Common myeloid progenitor, CD34-positive (primary cell): ENCODE measurements at regions not wholly inside any gene's neighbourhood (a gene's known extent, or its start where the extent isn't known, plus 50 kb on each side); places are given as distances from the start of the nearest gene placed in this dataset.
"Not testable (repeated sequence)": the region's sequence is repeated elsewhere in the genome, so short reads cannot be mapped to it uniquely, and the experiment has no call there.

Experiments
- CTCF ChIA-PET: fragments of 350-600 bp; sonication (Branson Sonifier 250); formaldehyde crosslinking; loops from one replicate; lab custom pipeline; 2021; ENCODE audit warnings: antibody characterized with exemption; lab: Charles Lee
- POLR2A ChIA-PET: fragments of 350-600 bp; sonication (Branson Sonifier 250); formaldehyde crosslinking; loops from one replicate; lab custom pipeline; 2021; ENCODE audit warnings: antibody characterized with exemption; lab: Charles Lee
- DNase-seq, 3 donors: peaks; one replicate each; pipeline versions ENCODE4 v3.0.0 to v3.0.0-alpha.2; 2013
- H3K27ac ChIP-seq, 2 experiments: 1 replicate in 1 of 2; 2 replicates in 1 of 2; pipeline ENCODE4 v1.7.0; 2013; ENCODE audit warnings: inconsistent platforms in 2 of 2, low read length in 2 of 2, mild to moderate bottlenecking in 2 of 2, low read depth in 1 of 2, moderate library complexity in 1 of 2; ENCODE audit not compliant: severe bottlenecking in 2 of 2, insufficient read depth in 1 of 2, poor library complexity in 1 of 2
- H3K27me3 ChIP-seq, 5 experiments: replicated peaks in 2 of 5; 1 replicate in 3 of 5; 2 replicates in 2 of 5; pipeline versions ENCODE4 v1.6.1 to v1.7.0; 2013; ENCODE audit warnings: low read length in 4 of 5, mild to moderate bottlenecking in 2 of 5, moderate library complexity in 2 of 5, inconsistent platforms in 1 of 5; ENCODE audit not compliant: insufficient read depth in 5 of 5, control insufficient read depth in 4 of 5
- H3K36me3 ChIP-seq, 4 experiments: 1 replicate in 2 of 4; 2 replicates in 2 of 4; pipeline versions ENCODE4 v1.6.1 to v1.7.0; 2013; ENCODE audit warnings: low read length in 3 of 4, control low read depth in 1 of 4, mild to moderate bottlenecking in 1 of 4; ENCODE audit not compliant: control insufficient read depth in 4 of 4, insufficient read depth in 4 of 4
- H3K4me1 ChIP-seq, 4 experiments: 1 replicate in 3 of 4; 2 replicates in 1 of 4; pipeline versions ENCODE4 v1.6.1 to v1.7.1; 2013; ENCODE audit warnings: low read length in 3 of 4, mild to moderate bottlenecking in 3 of 4, control low read depth in 1 of 4, inconsistent platforms in 1 of 4, moderate library complexity in 1 of 4; ENCODE audit not compliant: control insufficient read depth in 4 of 4, insufficient read depth in 4 of 4; ENCODE audit errors: control extremely low read depth in 1 of 4
- H3K4me3 ChIP-seq, 7 experiments: 1 replicate in 4 of 7; 2 replicates in 3 of 7; pipeline versions ENCODE4 v1.5.1 to v1.7.0; 2013; ENCODE audit warnings: mild to moderate bottlenecking in 7 of 7, low read length in 6 of 7, moderate library complexity in 6 of 7, inconsistent platforms in 2 of 7, low read depth in 2 of 7, control low read depth in 1 of 7; ENCODE audit not compliant: insufficient read depth in 4 of 7, control insufficient read depth in 1 of 7; ENCODE audit errors: extremely low read depth in 1 of 7
- H3K9me3 ChIP-seq, 5 experiments: 1 replicate in 4 of 5; 2 replicates in 1 of 5; pipeline versions ENCODE4 v1.6.1 to v1.7.1; 2013; ENCODE audit warnings: low read length in 4 of 5, mild to moderate bottlenecking in 2 of 5, inconsistent platforms in 1 of 5, low read depth in 1 of 5, moderate library complexity in 1 of 5; ENCODE audit not compliant: control insufficient read depth in 4 of 5, insufficient read depth in 2 of 5; ENCODE audit errors: control extremely low read depth in 1 of 5
- WGBS: methylation state at CpG from one replicate; pipeline ENCODE4 v1.1.5; 2013; ENCODE audit not compliant: insufficient coverage; 5-methylcytosine and 5-hydroxymethylcytosine counted together

DNA sequence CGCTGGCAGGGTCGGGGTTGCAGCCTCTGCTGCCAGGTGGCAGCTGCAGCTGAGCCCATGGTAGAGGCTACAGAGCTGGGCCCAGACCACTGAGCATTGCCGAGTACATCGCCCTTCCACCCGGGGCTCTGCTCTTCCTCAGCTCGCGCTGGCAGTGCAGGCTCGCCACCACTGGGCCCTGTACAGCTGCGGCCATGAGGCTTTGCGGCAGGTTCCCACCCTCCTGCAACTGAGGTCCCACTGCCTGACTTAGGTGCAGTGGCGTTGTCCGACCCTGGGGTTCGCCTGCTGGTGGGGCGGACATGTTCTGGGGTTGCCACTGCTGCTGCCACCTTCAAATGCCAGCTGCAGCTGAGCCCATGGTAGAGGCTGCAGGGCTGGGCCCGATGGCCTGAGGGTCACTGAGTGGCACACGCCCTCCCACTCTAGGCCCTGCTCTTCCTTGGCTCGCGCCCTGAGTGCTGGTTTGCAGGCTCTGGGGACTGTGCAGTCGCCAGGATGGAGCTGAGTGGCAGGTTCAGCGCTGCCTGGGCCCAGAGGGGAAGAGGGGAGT lies 359.8 kb downstream of the FOXD4L6 start:
- H3K4me3 ChIP-seq, H3K36me3 ChIP-seq, CTCF ChIA-PET, DNase-seq, H3K27me3 ChIP-seq, POLR2A ChIA-PET, H3K27ac ChIP-seq, H3K4me1 ChIP-seq, H3K9me3 ChIP-seq: not testable (repeated sequence)
- WGBS: no CpG with 5 or more reads among the region's 20 CpGs

DNA sequence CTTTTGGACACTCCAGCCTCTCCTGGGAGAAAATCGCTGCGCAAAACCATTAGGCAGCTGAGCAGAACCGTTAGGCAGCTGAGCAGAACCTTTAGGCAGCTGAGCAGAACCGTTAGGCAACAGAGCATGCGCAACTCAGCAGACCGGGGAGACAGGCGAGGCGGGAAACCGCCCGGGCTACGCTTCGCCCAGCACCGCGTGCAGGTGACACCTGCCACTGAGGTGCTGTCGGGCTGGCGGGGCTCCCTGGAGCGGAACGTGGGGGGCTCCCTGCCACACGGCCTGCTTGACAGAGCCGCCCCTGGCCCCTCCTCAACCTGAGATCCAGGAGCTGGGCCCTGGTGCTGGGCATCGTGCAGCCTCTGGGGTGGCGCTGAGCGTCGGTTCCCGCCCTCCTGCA lies 360.3 kb downstream of the FOXD4L6 start:
- H3K9me3 ChIP-seq, H3K4me3 ChIP-seq, CTCF ChIA-PET, H3K36me3 ChIP-seq, DNase-seq, H3K4me1 ChIP-seq, H3K27ac ChIP-seq, H3K27me3 ChIP-seq, POLR2A ChIA-PET: not testable (repeated sequence)
- WGBS: 85% methylated on average over 11 of the region's 25 CpGs

DNA sequence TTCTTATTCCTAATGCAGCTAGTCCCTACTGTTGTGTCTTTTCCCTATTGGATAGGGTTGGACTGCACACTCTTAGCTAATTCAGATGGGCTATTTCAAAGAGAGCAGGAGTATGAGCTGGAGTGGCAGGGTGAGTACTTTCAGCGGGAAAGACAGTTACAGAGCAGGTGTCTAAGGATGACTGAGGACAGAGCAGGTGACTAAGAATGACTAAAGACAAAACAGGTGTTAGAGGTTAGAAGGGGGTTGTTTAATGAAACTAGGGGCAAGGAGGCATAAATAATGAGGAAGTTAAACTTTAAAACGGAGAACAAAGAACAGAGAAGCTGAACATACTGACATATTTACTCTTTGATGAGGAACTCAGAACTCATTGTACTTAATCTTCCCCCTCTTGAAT lies 373.5 kb downstream of the FOXD4L6 start:
- DNase-seq: peak in 1 of 3 donors; percentile 1
- H3K4me1 ChIP-seq, H3K36me3 ChIP-seq, CTCF ChIA-PET, POLR2A ChIA-PET, H3K27me3 ChIP-seq, H3K27ac ChIP-seq, H3K4me3 ChIP-seq, H3K9me3 ChIP-seq: not testable (repeated sequence)
- WGBS: no CpG with 5 or more reads among the region's 2 CpGs

DNA sequence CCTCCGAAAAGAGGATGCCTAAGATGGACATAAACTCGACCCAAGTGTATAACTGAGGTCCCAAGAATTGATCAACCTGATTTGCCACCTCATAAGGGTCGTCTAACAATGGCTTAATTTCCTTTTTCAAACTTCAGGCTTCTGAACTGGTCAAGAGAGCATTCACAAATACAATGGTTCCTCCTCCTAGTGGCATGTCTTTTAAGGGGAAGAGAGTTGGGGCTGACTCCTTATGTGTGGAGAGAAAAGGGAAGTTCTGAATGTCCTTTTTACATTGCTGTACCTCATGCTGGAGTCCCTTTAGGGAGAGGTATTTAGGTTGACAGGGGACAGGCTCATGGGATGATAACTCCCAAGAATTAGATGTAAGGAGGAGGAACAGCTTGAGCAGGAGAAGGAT lies 375.2 kb downstream of the FOXD4L6 start:
- 80% methylated on average over 1 of the region's 3 CpGs for WGBS
- H3K4me3 ChIP-seq, CTCF ChIA-PET, H3K27me3 ChIP-seq, H3K9me3 ChIP-seq, POLR2A ChIA-PET, H3K36me3 ChIP-seq, H3K4me1 ChIP-seq, H3K27ac ChIP-seq: not testable (repeated sequence)
- peak in 1 of 3 donors; percentile 0 for DNase-seq

DNA sequence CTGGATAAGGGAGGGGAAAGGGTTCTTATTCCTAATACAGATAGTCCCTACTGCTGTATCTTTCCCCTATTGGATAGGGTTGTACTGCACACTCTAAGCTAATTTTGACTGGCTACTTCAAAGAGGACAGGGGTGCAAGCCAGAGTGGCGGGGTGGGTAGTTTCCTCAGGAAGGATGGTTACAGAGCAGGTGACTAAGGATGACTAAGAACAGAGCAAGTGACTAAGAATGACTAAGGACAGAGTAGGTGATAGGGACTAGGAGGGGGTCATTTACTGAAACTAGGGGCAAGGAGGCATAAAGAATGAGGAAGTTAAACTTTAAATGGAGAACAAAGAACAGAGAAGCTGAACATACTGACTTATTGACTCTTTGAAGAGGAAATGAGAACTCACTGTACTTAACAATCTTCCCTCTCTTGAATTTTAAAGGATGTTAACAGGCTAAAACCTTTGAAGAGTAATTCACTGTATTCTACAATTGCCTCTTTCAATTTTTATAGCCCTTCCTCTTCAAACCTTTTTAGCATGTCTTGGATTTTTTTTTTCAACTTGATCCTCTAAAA lies 381.5 kb downstream of the FOXD4L6 start:
- DNase-seq, H3K4me1 ChIP-seq, CTCF ChIA-PET, POLR2A ChIA-PET, H3K27ac ChIP-seq, H3K9me3 ChIP-seq, H3K36me3 ChIP-seq, H3K27me3 ChIP-seq, H3K4me3 ChIP-seq: not testable (repeated sequence)
- WGBS: no CpG with 5 or more reads among the region's 1 CpG
